Pancreas (tissue), 10 donors: ENCODE measurements at regions not wholly inside any gene's neighbourhood (a gene's known extent, or its start where the extent isn't known, plus 50 kb on each side); places are given as distances from the start of the nearest gene placed in this dataset.

Experiments used
- ATAC-seq, 4 donors: fragments of 200-7000 bp; cut with Tn5 transposase; one replicate each; pipeline versions ENCODE4 v1.8.0 to v1.9.1; 2020; ENCODE audit warnings: mild to moderate bottlenecking in 4 of 4, moderate library complexity in 4 of 4
- DNase-seq, 6 donors: peaks; one replicate each; pipeline ENCODE4 v3.0.0-alpha.2; 2020
- FAIRE-seq: peaks from 2 replicates; lab custom pipeline; 2012; peaks lifted over from hg19 to GRCh38; lab: Jason Lieb, UNC
- H3K27ac ChIP-seq, 4 donors: fragments of 200-600 bp; sonication (generic); 1 replicate in 3 of 4; 2 replicates in 1 of 4; pipeline versions ENCODE4 v1.5.0 to v1.8.0; 2020
- H3K27me3 ChIP-seq, 4 donors: fragments of 200-600 bp; one replicate each; pipeline ENCODE4 v1.8.0; 2021
- H3K36me3 ChIP-seq, 3 donors: fragments of 200-600 bp; sonication (generic) in 1 of 3; one replicate each; pipeline versions ENCODE4 v1.5.0 to v1.8.0; 2020 to 2021
- H3K4me1 ChIP-seq, 3 donors: fragments of 200-600 bp; one replicate each; pipeline ENCODE4 v1.8.0; 2021
- H3K4me3 ChIP-seq, 4 donors: fragments of 200-600 bp; sonication (generic) in 2 of 4; one replicate each; pipeline versions ENCODE4 v1.5.0 to v1.8.0; 2020 to 2021
- H3K9me3 ChIP-seq, 4 donors: fragments of 200-600 bp; one replicate each; pipeline ENCODE4 v1.8.0; 2021
- WGBS, 2 donors: extraction: QIAGEN DNeasy Blood & Tissue Kit; methylation state at CpG; one replicate each; pipeline ENCODE4 v1.1.7; 2013; 5-methylcytosine and 5-hydroxymethylcytosine counted together
- intact Hi-C, 3 donors: fragments of 100-400 bp; cut with DNase I; formaldehyde crosslinking; loops; one replicate each; pipeline versions ENCODE4 v1.11.1 to v1.14.2; 2022
- TF ChIP-seq, protein P1 (sequence below), 4 donors: fragments of 200-600 bp; sonication (generic) in 3 of 4; IDR thresholded peaks; one replicate each; pipeline versions ENCODE4 v1.5.0 to v1.8.0; 2021; ENCODE audit warnings: antibody characterized with exemption in 4 of 4
- donor health status: healthy with polysubstance abuse.
- donor health status: DM: no; HTN: no; CAD: no; lungs with moderate emphysema.
- donor health status: DM: no; HTN: no; CAD: no.
- donor health status: control.
- donor health status: control.
- donor health status: Bipolar disorder and iron deficiency.
- donor health status: DM: yes; HTN: yes; CAD: no.
- donor health status: DM: no; HTN: no; CAD: no.
- donor health status: DM: no; HTN: no; CAD: no.
- donor health status: DM: yes; HTN: yes; CAD: no.

- no peaks in the 10 kb centered on the region for H3K4me1 ChIP-seq
- no peaks in the 10 kb centered on the region for H3K36me3 ChIP-seq
- no peak for DNase-seq
- ATAC-seq, result no peak
- H3K4me3 ChIP-seq, result no peak overlapping the region
- H3K27ac ChIP-seq, result no peak overlapping the region
- intact Hi-C loops, result no loop called here
- H3K27me3 ChIP-seq, result no peaks in the 10 kb centered on the region
- TF ChIP-seq, protein P1, sequence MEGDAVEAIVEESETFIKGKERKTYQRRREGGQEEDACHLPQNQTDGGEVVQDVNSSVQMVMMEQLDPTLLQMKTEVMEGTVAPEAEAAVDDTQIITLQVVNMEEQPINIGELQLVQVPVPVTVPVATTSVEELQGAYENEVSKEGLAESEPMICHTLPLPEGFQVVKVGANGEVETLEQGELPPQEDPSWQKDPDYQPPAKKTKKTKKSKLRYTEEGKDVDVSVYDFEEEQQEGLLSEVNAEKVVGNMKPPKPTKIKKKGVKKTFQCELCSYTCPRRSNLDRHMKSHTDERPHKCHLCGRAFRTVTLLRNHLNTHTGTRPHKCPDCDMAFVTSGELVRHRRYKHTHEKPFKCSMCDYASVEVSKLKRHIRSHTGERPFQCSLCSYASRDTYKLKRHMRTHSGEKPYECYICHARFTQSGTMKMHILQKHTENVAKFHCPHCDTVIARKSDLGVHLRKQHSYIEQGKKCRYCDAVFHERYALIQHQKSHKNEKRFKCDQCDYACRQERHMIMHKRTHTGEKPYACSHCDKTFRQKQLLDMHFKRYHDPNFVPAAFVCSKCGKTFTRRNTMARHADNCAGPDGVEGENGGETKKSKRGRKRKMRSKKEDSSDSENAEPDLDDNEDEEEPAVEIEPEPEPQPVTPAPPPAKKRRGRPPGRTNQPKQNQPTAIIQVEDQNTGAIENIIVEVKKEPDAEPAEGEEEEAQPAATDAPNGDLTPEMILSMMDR (IDR thresholded peaks at IDR 0.05), result no peak
- FAIRE-seq, result no peak
- 83 to 92% methylated on average over 4 of the region's 4 CpGs for WGBS, 2 donors
- H3K9me3 ChIP-seq, result no peaks in the 10 kb centered on the region
Observed at GRCh38 chr13:36767276-36767675, 51.7 kb upstream of the RFXAP start.

DNA sequence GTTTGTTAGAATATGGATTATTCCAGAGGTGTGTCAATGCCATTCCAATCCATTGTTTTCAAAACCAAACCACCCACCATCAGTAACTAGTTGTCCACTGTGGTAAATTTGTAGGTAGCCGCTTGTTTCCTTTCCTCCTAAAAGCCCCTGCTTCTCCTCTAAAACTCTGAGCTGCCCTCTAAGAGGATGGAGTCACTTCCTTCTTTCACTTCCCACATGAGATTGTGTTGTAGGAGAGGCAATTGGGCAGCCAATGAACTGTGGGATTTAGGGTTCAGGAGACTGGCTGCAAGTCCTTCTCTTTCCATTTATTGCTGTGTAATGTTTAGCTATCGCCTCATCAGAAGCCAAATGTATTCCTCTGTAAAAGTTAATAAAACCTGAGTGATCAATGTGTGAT is 49.9 kb upstream of the RFXAP start:
- Histone ChIP-seq H3K4me3 (no peak overlapping the region), H3K9me3 (no peaks in the 10 kb centered on the region), H3K36me3 (no peaks in the 10 kb centered on the region), H3K27ac (no peak overlapping the region), H3K4me1 (no peaks in the 10 kb centered on the region), H3K27me3 (no peaks in the 10 kb centered on the region)
- TF ChIP-seq, protein P1 (IDR thresholded peaks at IDR 0.05), result no peak
- WGBS, 2 donors, result 64 to 69% methylated on average over 2 of the region's 2 CpGs
- intact Hi-C loops, result no loop called here
- DNase-seq (no peak), FAIRE-seq (no peak), ATAC-seq (no peak)
